DMS53 (cell line): ENCODE measurements at regions not wholly inside any gene's neighbourhood (a gene's known extent, or its start where the extent isn't known, plus 50 kb on each side); places are given as distances from the start of the nearest gene placed in this dataset.
A peak's percentile ranks its signal among the peaks of the same experiment; 100 is the strongest.
"Not testable (repeated sequence)": the region's sequence is repeated elsewhere in the genome, so short reads cannot be mapped to it uniquely, and the experiment has no call there.

Source experiments
- DNase-seq: peaks from one replicate; lab custom pipeline; 2025; lab: John Stamatoyannopoulos, UW

DNA sequence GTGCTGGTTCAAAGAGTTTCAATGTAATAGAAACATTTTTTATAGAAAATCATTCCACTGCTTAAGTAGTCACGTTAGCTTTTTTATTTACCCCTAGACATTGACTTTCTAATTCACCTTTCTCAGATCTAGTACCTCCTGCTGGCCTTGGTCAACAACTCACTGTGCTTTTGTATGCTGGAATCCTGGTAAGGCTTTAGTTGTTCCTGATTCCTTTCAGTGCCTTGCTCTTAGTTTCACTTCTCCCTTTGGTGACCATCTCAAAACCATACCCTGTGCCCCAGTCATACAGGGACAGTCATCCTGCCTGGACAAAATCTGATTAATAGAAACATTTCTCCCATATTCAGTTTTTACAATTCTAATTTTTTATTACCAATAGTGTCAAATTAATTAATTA, 130.2 kb downstream of the GPR37 start:
- DNase-seq: peak; percentile 16

DNA sequence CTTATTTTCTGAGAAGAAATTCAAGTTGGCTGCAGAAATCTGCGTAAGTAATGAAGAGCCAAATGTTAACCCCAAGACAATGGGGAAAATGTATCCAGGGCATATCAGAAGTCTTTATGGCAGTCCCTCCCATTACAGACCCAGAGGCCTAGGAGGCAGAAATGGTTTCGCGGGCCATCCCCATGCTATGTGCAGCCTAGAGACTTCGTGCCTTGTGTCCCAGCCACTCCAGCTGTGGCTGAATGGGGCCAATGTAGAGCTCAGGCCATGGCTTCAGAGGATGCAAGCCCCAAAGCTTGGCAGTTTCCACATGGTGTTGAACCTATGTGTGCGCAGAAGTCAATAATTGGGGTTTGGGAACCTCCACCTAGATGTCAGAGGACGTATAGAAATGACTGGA, 131.9 kb downstream of the GPR37 start:
- DNase-seq: no peak

DNA sequence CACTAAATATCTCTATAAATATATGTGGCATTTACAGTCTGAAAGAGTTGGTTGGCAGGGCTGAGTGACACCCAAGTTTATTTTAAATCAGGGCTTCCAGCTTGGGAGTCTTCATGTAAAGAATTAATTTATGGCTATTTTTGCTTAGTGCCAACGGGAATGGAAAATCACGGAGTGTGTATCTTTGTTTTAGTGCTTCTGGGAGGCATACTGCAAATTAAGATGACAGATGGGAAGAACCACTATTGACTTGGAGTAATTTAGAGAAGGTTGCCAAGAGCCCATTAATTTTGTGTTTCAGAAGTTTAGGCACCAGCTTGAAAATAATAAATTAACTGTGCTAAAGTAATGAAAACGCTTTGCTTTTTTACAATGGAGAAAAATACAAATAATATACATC, 135.2 kb downstream of the GPR37 start:
- no peak for DNase-seq

DNA sequence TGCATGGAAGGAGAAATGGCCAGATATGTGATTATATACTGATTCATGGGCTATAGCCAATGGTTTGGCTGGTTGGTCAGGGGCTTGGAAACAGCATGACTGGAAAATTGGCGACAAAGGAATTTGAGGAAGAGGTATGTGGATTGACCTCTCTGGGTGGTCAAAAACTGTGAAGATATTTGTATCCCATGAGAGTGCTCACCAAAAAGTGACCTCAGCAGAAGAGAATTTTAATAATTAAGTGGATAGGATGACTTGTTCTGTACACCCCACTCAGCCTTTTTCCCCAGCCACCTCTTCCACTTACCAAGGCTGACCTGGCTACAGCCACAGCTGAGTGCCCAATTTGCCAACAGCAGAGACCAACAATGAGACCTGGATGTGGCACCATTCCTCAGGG, 146.7 kb downstream of the GPR37 start:
- DNase-seq: no peak

GRCh38 chr7:124618051-124618450, 147.5 kb downstream of the GPR37 start:
- DNase-seq: not testable (repeated sequence)

DNA sequence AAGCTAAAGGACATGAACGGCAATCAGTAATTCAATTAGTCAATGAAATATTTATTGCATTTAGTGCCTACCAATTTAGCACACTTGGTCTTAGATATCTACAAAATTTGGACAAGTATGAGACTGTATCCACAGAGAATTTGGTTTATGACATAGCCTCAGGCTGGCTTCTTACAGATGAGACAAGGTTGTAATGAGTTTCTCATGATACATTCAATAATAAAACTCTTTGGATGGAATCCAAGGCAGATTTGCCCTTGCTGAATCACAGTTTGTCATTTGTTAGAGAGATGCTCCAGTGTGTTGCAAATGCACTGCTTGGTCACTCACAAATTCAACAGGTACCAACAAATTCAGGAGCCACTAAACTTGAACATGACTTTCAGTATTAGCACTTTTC, 162.5 kb downstream of the GPR37 start:
- no peak for DNase-seq

- DNase-seq: no peak
These were observed 168.1 kb downstream of the GPR37 start for GRCh38 chr7:124597509-124597908.

DNA sequence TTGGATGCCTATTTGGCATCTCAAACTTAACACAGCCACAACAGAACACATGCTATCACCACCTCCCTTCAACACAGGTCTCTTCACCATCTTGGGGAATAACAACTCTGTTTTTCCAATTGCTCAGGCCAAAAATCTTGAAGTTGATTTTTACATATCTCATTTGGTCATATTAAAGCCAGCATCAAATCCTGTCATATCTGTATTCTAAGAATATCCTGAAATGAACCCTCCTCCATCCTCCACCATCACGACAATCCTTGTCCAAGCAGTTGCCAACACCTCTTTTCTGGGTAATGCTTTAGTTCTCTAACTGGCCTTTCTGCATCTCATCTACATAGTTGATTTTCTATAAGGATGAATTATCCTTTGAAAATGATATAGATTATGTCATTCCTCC, 168.7 kb downstream of the GPR37 start:
- DNase-seq: no peak

- no peak for DNase-seq
These were observed 174.8 kb downstream of the GPR37 start for GRCh38 chr7:124590814-124591213.

GRCh38 chr7:124577256-124577655, 188.3 kb downstream of the GPR37 start:
- no peak for DNase-seq

GRCh38 chr7:124575176-124575575, 190.4 kb downstream of the GPR37 start:
- DNase-seq: no peak

DNA sequence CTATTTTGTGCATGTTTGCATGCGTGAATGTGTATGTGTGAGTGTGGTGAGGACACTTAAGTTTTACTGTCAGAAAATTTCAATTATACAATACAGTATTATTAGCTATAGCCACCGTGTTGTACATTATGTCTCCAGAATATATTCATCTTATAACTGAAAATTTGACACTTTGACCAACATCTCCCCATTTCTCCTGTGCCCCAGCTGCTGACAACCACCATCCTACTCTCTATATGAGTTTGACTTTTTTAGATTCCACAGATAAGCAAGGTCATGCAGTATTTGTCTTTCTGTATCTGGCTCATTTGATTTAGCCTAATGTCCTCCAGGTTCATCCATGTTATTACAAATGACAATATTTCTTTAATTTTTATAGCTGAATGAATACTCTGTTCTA, 195.0 kb downstream of the GPR37 start:
- DNase-seq: no peak

DNA sequence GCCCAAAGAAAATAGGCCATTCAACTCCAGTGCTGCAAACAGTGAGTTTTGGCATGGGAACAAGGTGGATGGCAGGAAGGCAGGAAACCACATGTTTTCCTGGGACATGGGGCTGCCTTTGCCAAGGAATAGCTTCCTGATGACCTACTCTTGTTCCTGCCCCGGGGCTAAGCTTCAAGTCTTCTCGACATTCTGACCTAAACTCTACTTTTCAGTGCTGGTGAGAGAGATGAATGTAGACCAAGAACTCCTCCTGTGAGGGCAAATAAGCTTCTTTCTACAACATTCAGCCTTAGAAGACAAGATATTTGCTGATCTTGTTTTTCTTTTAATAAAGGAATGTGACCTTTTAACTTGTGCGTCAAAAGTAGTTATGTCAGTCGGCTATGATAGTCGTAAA, 199.0 kb downstream of the GPR37 start:
- DNase-seq: no peak

GRCh38 chr7:124557587-124557986, 208.0 kb downstream of the GPR37 start:
- no peak for DNase-seq

DNA sequence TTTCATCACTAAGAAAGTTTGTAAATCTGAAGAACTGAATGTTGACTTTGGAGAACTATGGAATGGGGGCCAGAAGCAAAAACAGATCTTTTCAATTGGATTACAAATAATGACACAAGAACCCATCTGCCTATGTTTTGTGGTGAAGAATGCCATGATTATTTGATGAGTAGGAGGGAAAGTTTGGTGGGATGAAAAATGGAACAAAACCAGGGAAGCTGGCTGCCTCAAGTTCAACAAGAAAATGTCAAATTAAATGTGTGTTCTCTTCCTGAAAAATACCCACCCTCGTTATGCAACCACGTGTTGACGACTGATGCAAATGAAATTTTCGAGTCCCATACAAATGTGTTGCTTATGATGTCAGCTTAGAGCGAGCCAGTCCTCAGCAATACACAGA, 208.5 kb downstream of the GPR37 start:
- DNase-seq: no peak

DNA sequence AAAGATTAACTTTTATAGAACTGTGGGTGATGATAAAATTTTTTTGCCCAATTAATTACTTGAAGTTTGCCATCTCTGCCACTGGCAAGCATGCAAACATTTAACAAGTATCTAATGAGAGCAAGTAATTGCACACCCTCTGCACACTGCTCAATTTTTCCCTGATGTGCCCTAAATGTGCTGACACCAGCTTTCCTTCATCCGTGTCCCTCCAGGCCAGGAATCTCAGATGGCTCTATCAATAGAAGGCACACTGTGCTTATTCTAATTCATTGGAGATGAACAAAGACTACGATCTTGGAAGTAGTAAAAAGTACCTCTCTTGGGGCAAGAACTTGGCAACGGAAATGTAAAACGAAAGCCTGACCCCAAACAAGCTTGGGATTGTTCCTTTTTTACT, 212.1 kb downstream of the GPR37 start:
- no peak for DNase-seq

GRCh38 chr7:124552217-124552616, 213.4 kb downstream of the GPR37 start:
- DNase-seq: no peak

DNA sequence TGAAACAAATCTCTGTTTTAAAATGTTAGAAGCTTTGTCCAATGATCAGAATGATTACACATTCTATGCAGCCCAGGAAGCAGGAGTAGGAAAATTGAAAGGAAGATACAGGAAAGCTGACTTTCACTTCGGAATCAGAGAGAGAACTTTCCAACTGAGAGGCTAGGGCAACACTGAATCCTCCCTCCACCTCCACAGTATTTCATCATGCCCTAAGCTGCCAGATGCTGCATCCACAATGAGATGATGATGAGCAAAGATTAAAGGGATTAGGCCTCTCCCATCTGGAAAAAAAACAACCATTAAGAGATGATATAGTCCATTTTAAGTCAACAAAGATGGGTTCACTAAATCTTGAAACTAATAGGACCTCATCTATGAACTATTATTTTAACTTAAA, 215.6 kb downstream of the GPR37 start:
- no peak for DNase-seq

GRCh38 chr7:124542476-124542875, 223.1 kb downstream of the GPR37 start:
- DNase-seq: no peak

- peak; percentile 61 for DNase-seq
These were observed 229.3 kb downstream of the GPR37 start for GRCh38 chr7:124536156-124536762.

GRCh38 chr7:124532166-124532565, 233.4 kb downstream of the GPR37 start:
- DNase-seq: no peak

DNA sequence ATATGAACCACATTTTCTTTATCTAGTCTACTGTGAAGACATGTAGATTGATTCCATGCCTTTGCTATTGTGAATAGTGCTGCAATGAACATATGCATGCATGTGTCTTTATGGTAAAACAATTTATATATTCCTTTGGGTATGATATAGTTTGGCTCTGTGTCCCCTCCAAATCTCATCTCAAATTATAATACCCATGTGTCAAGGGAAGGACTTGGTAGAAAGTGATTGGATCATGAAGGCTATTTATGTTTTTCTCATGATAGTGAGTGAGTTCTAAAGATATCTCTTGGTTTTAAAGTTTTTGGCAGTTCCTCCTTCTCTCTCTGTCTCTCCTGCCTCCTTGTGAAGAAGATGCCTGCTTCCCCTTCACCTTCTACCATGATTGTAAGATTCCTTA, 248.7 kb downstream of the GPR37 start:
- no peak for DNase-seq

GRCh38 chr7:124515106-124515830, 250.3 kb downstream of the GPR37 start:
- DNase-seq: no peak

DNA sequence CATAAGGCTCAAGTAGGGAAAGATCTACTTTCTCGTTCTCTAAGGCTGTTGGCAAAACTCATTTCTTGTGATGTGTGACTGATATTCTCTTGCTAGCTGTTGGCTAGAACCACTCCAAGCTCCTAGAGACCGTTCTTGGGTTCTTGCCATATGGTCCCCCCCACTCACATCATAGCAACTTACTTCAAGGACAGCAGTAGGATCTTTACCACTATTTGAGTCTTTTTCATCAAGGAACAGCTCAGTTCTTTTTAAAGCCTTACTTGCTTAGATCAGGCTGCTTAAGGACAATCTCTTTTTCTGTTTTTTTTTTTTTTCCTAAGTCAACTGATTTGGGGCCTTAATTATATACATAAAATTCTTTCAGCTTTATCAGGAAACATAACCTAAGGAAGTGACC, 251.1 kb downstream of the GPR37 start:
- DNase-seq: no peak
